OCI-LY7 (cell line): ENCODE measurements at regions not wholly inside any gene's neighbourhood (a gene's known extent, or its start where the extent isn't known, plus 50 kb on each side); places are given as distances from the start of the nearest gene placed in this dataset.

Experiments
- EZH2phosphoT487 ChIP-seq: fragments of 200-600 bp; sonication (generic); IDR thresholded peaks from 2 replicates; pipeline ENCODE4 v1.6.1; 2018; ENCODE audit warnings: low read depth, borderline replicate concordance, mild to moderate bottlenecking, mixed run types, antibody characterized with exemption, low read length, moderate library complexity, mixed read lengths
- TF ChIP-seq, protein P1 (sequence below): fragments of 200-600 bp; sonication (generic); conservative IDR thresholded peaks from 2 replicates; pipeline ENCODE4 v1.5.1; 2014; ENCODE audit warnings: mild to moderate bottlenecking, antibody characterized with exemption, low read length, moderate library complexity, mixed read lengths

DNA sequence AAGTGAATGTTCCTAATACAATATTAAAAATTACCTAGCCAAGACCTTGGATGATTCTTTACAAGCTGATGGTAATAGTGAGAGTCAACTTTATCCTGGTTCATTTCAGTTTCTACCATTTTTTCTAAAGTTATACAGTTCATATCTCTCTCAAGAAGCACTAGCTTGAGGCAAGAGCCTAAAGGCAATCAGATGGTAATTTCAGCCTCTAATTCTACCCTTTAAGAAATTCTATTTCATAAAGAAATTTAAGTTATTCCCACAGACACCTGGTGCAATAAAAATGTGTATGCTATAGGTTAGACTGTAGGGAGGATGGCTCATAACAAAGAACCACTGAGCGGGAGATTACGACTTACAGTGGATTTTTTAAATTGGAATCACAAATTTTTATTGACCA, 984.2 kb upstream of the ADGRL3 start:
- TF ChIP-seq, protein P1, sequence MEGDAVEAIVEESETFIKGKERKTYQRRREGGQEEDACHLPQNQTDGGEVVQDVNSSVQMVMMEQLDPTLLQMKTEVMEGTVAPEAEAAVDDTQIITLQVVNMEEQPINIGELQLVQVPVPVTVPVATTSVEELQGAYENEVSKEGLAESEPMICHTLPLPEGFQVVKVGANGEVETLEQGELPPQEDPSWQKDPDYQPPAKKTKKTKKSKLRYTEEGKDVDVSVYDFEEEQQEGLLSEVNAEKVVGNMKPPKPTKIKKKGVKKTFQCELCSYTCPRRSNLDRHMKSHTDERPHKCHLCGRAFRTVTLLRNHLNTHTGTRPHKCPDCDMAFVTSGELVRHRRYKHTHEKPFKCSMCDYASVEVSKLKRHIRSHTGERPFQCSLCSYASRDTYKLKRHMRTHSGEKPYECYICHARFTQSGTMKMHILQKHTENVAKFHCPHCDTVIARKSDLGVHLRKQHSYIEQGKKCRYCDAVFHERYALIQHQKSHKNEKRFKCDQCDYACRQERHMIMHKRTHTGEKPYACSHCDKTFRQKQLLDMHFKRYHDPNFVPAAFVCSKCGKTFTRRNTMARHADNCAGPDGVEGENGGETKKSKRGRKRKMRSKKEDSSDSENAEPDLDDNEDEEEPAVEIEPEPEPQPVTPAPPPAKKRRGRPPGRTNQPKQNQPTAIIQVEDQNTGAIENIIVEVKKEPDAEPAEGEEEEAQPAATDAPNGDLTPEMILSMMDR, result no peak
- no peak for TF ChIP-seq EZH2phosphoT487
